ENCODE measurements at regions not wholly inside any gene's neighbourhood (a gene's known extent, or its start where the extent isn't known, plus 50 kb on each side); places are given as distances from the start of the nearest gene placed in this dataset.

DNA sequence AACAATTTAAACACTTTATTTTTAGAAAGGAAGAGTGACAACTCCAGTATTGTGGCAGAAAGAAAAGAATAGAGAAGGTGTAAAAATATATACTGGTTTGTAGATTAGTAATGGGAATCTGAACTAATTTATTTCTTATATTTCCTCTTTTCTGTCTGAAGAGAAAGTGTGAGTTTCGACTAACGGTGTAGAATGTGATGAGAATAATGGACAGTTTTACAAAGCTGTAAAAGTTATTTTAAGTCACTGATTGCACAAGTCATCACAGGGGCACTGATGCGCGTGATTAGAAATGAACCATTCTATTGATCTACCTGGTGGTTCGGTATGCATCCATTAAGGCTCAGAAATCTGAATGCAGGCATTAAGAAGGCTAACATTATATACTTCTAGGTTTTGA, 158.5 kb upstream of the ATXN7L3B start:
- Histone ChIP-seq H3K4me3 (no peak overlapping the region), H3K4me1 (no peaks in the 10 kb centered on the region), H3K27ac (no peak overlapping the region), H3K27me3 (no peaks in the 10 kb centered on the region), H3K36me3 (no peaks in the 10 kb centered on the region), H3K9me3 (no peaks in the 10 kb centered on the region)
- intact Hi-C loops (cut with DNase I; ENCODE audit: low total_unique reads): no loop called here
- DNase-seq (ENCODE audit: low spot score in 2 of 2): no peak
- TF ChIP-seq POLR2AphosphoS5 (IDR thresholded peaks at IDR 0.05) (no peak), POLR2A (IDR thresholded peaks at IDR 0.05) (no peak)
- TF ChIP-seq, protein P1, sequence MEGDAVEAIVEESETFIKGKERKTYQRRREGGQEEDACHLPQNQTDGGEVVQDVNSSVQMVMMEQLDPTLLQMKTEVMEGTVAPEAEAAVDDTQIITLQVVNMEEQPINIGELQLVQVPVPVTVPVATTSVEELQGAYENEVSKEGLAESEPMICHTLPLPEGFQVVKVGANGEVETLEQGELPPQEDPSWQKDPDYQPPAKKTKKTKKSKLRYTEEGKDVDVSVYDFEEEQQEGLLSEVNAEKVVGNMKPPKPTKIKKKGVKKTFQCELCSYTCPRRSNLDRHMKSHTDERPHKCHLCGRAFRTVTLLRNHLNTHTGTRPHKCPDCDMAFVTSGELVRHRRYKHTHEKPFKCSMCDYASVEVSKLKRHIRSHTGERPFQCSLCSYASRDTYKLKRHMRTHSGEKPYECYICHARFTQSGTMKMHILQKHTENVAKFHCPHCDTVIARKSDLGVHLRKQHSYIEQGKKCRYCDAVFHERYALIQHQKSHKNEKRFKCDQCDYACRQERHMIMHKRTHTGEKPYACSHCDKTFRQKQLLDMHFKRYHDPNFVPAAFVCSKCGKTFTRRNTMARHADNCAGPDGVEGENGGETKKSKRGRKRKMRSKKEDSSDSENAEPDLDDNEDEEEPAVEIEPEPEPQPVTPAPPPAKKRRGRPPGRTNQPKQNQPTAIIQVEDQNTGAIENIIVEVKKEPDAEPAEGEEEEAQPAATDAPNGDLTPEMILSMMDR (IDR thresholded peaks at IDR 0.05): no peak

DNA sequence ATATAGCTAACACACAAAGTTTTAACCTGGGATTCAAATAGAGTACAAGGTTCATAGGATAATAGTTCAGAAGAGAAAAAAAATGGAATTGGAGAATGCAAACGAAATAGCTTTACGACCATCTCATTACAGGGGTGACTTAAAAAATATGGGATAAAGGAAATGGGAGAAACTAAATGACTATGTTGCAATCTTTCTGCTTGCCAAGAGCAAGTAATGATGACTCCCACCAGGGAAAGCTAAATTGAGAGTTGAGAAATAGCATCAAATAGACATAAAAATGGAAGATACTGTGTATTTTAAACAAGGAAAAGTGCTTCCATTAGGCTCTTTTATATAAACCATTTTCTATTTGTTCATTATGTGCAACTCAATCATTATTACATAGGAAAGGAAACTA, 155.7 kb upstream of the ATXN7L3B start:
- no peak for DNase-seq (ENCODE audit: low spot score in 2 of 2)
- no peaks in the 10 kb centered on the region for H3K9me3 ChIP-seq
- intact Hi-C loops (cut with DNase I; ENCODE audit: low total_unique reads): no loop called here
- H3K4me3 ChIP-seq: no peak overlapping the region
- H3K27ac ChIP-seq: no peak overlapping the region
- H3K36me3 ChIP-seq: no peaks in the 10 kb centered on the region
- TF ChIP-seq POLR2A (IDR thresholded peaks at IDR 0.05): no peak
- no peak for TF ChIP-seq POLR2AphosphoS5 (IDR thresholded peaks at IDR 0.05)
- H3K27me3 ChIP-seq: no peaks in the 10 kb centered on the region
- H3K4me1 ChIP-seq: no peaks in the 10 kb centered on the region

DNA sequence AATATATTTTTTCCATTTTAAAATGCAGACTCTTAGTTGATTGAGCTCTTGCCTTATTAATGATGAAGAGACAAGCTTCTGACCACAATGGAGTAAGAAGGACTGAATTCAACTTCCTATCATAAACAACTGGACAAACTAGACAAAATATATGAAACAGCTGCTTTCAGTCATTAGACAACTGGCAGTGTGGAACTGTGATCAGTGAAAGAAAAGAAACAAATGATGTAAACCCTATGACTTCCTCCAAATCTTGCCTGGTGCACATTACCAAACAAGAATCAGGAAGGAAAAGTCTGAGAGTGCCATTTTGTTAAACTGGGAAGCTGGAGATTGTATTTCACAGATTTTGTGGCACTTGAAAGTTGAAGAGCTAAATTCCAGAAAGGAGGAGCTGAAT, 154.7 kb upstream of the ATXN7L3B start:
- Histone ChIP-seq H3K27me3 (no peaks in the 10 kb centered on the region), H3K4me1 (no peaks in the 10 kb centered on the region), H3K36me3 (no peaks in the 10 kb centered on the region), H3K4me3 (no peak overlapping the region), H3K9me3 (no peaks in the 10 kb centered on the region), H3K27ac (no peak overlapping the region)
- DNase-seq (ENCODE audit: low spot score in 2 of 2): no peak
- TF ChIP-seq POLR2AphosphoS5 (IDR thresholded peaks at IDR 0.05) (no peak), POLR2A (IDR thresholded peaks at IDR 0.05) (no peak)
- TF ChIP-seq, protein P1 (IDR thresholded peaks at IDR 0.05): no peak
- intact Hi-C loops (cut with DNase I; ENCODE audit: low total_unique reads): no loop called here

GRCh38 chr12:74391283-74391682, 146.4 kb upstream of the ATXN7L3B start:
- H3K4me3 ChIP-seq: no peak overlapping the region
- no peak for DNase-seq (ENCODE audit: low spot score in 2 of 2)
- no peak overlapping the region for H3K27ac ChIP-seq
- peaks cover 9 to 16% of the 10 kb centered on the region in 2 donors for H3K9me3 ChIP-seq
- TF ChIP-seq, protein P1 (IDR thresholded peaks at IDR 0.05): no peak
- TF ChIP-seq POLR2A (IDR thresholded peaks at IDR 0.05) (no peak), POLR2AphosphoS5 (IDR thresholded peaks at IDR 0.05) (no peak)
- no peaks in the 10 kb centered on the region for H3K4me1 ChIP-seq
- H3K27me3 ChIP-seq: no peaks in the 10 kb centered on the region
- no peaks in the 10 kb centered on the region for H3K36me3 ChIP-seq
- intact Hi-C loops (cut with DNase I; ENCODE audit: low total_unique reads): no loop called here

- DNase-seq (ENCODE audit: low spot score in 2 of 2): no peak
- Histone ChIP-seq H3K27ac (no peak overlapping the region), H3K4me1 (no peaks in the 10 kb centered on the region), H3K9me3 (peaks cover 9 to 16% of the 10 kb centered on the region in 2 donors), H3K36me3 (no peaks in the 10 kb centered on the region), H3K4me3 (no peak overlapping the region), H3K27me3 (no peaks in the 10 kb centered on the region)
- TF ChIP-seq POLR2A (IDR thresholded peaks at IDR 0.05) (no peak), POLR2AphosphoS5 (IDR thresholded peaks at IDR 0.05) (no peak)
- TF ChIP-seq, protein P1 (IDR thresholded peaks at IDR 0.05): no peak
- intact Hi-C loops (cut with DNase I; ENCODE audit: low total_unique reads): no loop called here
These were observed 144.4 kb upstream of the ATXN7L3B start for GRCh38 chr12:74393272-74393671.

DNA sequence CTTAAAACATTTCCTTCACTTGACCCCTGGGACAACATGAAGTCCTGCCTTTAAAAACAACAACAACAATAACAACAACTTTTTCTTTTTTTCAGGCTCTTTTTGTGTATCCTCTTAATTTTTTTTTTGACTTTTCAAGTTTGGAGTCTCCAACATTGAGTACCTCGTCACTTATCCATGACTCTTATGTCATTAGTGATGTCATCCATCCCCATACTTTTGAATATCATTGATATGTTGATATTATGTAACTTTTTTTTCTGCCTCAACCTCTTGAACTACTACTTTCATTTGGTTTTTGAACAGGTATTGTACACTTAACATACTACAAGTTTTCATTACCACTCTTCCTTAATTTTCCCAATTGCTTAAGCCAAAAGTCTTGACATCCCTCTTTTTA, 143.0 kb upstream of the ATXN7L3B start:
- peaks cover 9 to 16% of the 10 kb centered on the region in 2 donors for H3K9me3 ChIP-seq
- H3K36me3 ChIP-seq: no peaks in the 10 kb centered on the region
- H3K4me3 ChIP-seq: no peak overlapping the region
- H3K27me3 ChIP-seq: no peaks in the 10 kb centered on the region
- intact Hi-C loops (cut with DNase I; ENCODE audit: low total_unique reads): no loop called here
- no peaks in the 10 kb centered on the region for H3K4me1 ChIP-seq
- DNase-seq (ENCODE audit: low spot score in 2 of 2): no peak
- TF ChIP-seq, protein P1 (IDR thresholded peaks at IDR 0.05): no peak
- TF ChIP-seq POLR2A (IDR thresholded peaks at IDR 0.05): no peak
- TF ChIP-seq POLR2AphosphoS5 (IDR thresholded peaks at IDR 0.05): no peak
- H3K27ac ChIP-seq: no peak overlapping the region

Data from breast epithelium (tissue), 4 donors.